ENCODE measurements at regions not wholly inside any gene's neighbourhood (a gene's known extent, or its start where the extent isn't known, plus 50 kb on each side); places are given as distances from the start of the nearest gene placed in this dataset.

DNA sequence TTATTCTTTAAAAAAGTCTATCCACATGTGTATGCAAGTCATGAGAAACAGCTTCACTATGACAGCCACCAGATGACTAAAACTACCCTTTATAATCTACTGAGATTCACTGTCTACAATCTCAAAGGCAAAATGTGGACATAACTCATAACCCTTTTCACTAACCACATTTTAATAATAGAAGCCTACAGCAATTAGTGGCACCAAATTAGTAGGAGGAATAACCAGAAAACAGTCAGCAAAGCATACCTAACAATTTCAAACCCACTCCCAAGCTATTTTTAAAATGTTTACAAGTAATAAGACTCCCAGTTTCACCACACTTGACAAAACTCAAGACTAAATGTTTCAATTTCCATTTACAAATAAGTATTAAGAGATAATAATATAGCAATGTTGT, 442.9 kb downstream of the PTPRC start:
- TF ChIP-seq EP300 (IDR thresholded peaks at IDR 0.05) (no peak), POLR2AphosphoS5 (IDR thresholded peaks at IDR 0.05) (no peak), CTCF (IDR thresholded peaks at IDR 0.05) (no peak), POLR2A (IDR thresholded peaks at IDR 0.05) (no peak)
- Histone ChIP-seq H3K36me3 (no peaks in the 10 kb centered on the region), H3K9me3 (no peaks in the 10 kb centered on the region), H3K4me3 (no peak overlapping the region), H3K4me1 (no peaks in the 10 kb centered on the region), H3K27ac (no peak overlapping the region), H3K27me3 (no peaks in the 10 kb centered on the region)
- DNase-seq (ENCODE audit: low spot score in 2 of 2): no peak

- no peak overlapping the region for H3K27ac ChIP-seq
- 94% methylated on average over 5 of the region's 5 CpGs for WGBS
- no peak for DNase-seq (ENCODE audit: low spot score in 2 of 2)
- no peak overlapping the region for H3K4me3 ChIP-seq
- no peaks in the 10 kb centered on the region for H3K36me3 ChIP-seq
- no peaks in the 10 kb centered on the region for H3K4me1 ChIP-seq
- TF ChIP-seq EP300 (IDR thresholded peaks at IDR 0.05) (no peak), CTCF (IDR thresholded peaks at IDR 0.05) (no peak), POLR2AphosphoS5 (IDR thresholded peaks at IDR 0.05) (no peak), POLR2A (IDR thresholded peaks at IDR 0.05) (no peak)
- H3K9me3 ChIP-seq: no peaks in the 10 kb centered on the region
- no peaks in the 10 kb centered on the region for H3K27me3 ChIP-seq
Measured at GRCh38 chr1:199082778-199083389, 444.0 kb downstream of the PTPRC start.

DNA sequence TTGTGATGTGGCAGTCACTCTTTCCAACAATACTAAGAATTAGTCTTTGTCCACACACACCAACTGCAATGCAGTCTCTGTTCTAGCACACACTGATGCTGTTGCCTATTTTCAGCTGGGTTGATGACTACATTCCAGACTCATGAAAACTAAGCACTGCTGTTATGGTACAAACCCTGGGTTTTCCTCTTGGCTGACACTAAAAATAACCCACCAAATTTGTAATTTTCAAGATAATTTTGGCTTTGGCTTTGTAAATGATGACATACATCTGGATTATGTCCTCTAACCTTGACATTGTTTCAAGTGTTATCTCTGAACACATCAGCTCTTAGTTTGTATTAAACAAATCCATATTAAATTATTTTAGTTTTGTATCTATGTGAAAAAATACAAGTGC, 444.8 kb downstream of the PTPRC start:
- Histone ChIP-seq H3K36me3 (no peaks in the 10 kb centered on the region), H3K9me3 (no peaks in the 10 kb centered on the region), H3K27ac (no peak overlapping the region), H3K4me3 (no peak overlapping the region), H3K27me3 (no peaks in the 10 kb centered on the region), H3K4me1 (no peaks in the 10 kb centered on the region)
- TF ChIP-seq EP300 (IDR thresholded peaks at IDR 0.05) (no peak), POLR2A (IDR thresholded peaks at IDR 0.05) (no peak), POLR2AphosphoS5 (IDR thresholded peaks at IDR 0.05) (no peak), CTCF (IDR thresholded peaks at IDR 0.05) (no peak)
- DNase-seq (ENCODE audit: low spot score in 2 of 2): no peak

DNA sequence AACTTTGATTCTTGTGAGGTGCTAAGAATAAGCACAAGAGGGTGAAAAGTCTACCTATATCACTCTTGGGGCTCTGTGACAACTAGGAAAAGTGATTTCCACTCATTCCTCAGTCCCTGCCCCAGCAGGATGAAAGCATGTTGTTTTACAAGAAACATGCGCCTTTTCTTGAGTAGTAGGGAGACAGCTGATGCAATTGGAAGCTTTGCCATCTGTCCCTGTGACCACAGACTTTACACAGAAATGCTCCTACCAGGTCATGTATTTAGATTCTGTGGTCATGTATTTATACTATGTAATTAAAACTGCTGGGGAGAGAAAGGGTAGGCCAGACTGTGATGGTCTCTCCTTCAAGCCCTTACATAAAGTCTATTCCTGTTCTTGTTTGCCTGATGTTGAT, 445.5 kb downstream of the PTPRC start:
- no peak for DNase-seq (ENCODE audit: low spot score in 2 of 2)
- no peak overlapping the region for H3K4me3 ChIP-seq
- H3K36me3 ChIP-seq: no peaks in the 10 kb centered on the region
- no peak for TF ChIP-seq EP300 (IDR thresholded peaks at IDR 0.05)
- TF ChIP-seq POLR2AphosphoS5 (IDR thresholded peaks at IDR 0.05): no peak
- TF ChIP-seq POLR2A (IDR thresholded peaks at IDR 0.05): no peak
- TF ChIP-seq CTCF (IDR thresholded peaks at IDR 0.05): no peak
- no peaks in the 10 kb centered on the region for H3K4me1 ChIP-seq
- H3K27me3 ChIP-seq: no peaks in the 10 kb centered on the region
- WGBS: 65% methylated on average over 1 of the region's 1 CpG
- H3K27ac ChIP-seq: no peak overlapping the region
- H3K9me3 ChIP-seq: no peaks in the 10 kb centered on the region

DNA sequence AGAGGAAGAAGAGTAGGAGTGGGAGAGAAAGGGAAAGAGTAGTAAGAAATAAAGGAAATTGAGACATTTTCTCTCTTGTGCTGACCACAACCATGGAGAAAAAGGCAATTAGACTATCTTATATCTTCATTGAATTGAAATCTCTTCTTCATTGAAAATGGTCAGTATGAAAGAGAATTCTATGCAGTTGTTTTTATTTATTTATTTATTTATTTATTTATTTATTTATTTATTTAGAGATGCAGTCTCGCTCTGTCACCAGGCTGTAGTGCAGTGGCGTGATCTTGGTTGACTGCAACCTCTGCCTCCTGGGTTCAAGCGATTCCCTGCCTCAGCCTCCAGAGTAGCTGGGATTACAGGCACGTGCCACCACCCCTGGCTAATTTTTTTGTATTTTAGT, 447.1 kb downstream of the PTPRC start:
- Histone ChIP-seq H3K27me3 (no peaks in the 10 kb centered on the region), H3K27ac (no peak overlapping the region), H3K4me1 (no peaks in the 10 kb centered on the region), H3K36me3 (no peaks in the 10 kb centered on the region), H3K4me3 (no peak overlapping the region), H3K9me3 (no peaks in the 10 kb centered on the region)
- no peak for TF ChIP-seq CTCF (IDR thresholded peaks at IDR 0.05)
- no peak for TF ChIP-seq POLR2AphosphoS5 (IDR thresholded peaks at IDR 0.05)
- TF ChIP-seq POLR2A (IDR thresholded peaks at IDR 0.05): no peak
- no peak for TF ChIP-seq EP300 (IDR thresholded peaks at IDR 0.05)
- 100% methylated on average over 4 of the region's 4 CpGs for WGBS
- no peak for DNase-seq (ENCODE audit: low spot score in 2 of 2)

Measured in suprapubic skin (tissue), 4 donors.